HG03280 (cell line): ENCODE measurements at regions not wholly inside any gene's neighbourhood (a gene's known extent, or its start where the extent isn't known, plus 50 kb on each side); places are given as distances from the start of the nearest gene placed in this dataset.

ENCODE experiments used
- ATAC-seq: cut with Tn5 transposase; IDR thresholded peaks from one replicate; pipeline ENCODE4 v1.9.1; 2021; ENCODE audit warnings: mild to moderate bottlenecking, moderate library complexity; ENCODE audit not compliant: unreplicated experiment

- no peak for ATAC-seq
Measured at GRCh38 chr9:80881940-80882339, 807.4 kb downstream of the TLE1 start.

GRCh38 chr9:80881320-80881719 is 808.0 kb downstream of the TLE1 start:
- ATAC-seq, result no peak

- ATAC-seq, result no peak
Measured at GRCh38 chr9:80878556-80878955, 810.8 kb downstream of the TLE1 start.

GRCh38 chr9:80875947-80876346 is 813.4 kb downstream of the TLE1 start:
- no peak for ATAC-seq

GRCh38 chr9:80874276-80874675 is 815.1 kb downstream of the TLE1 start:
- ATAC-seq, result no peak

GRCh38 chr9:80873861-80874260 is 815.5 kb downstream of the TLE1 start:
- no peak for ATAC-seq

- ATAC-seq, result no peak
Measured at GRCh38 chr9:80871596-80871995, 817.8 kb downstream of the TLE1 start.

- ATAC-seq, result no peak
Measured at GRCh38 chr9:80867731-80868130, 821.6 kb downstream of the TLE1 start.

- ATAC-seq, result no peak
Measured at GRCh38 chr9:80866576-80867227, 822.6 kb downstream of the TLE1 start.

- ATAC-seq, result no peak
Measured at GRCh38 chr9:80866121-80866520, 823.2 kb downstream of the TLE1 start.

- no peak for ATAC-seq
Measured at GRCh38 chr9:80843028-80843427, 846.3 kb downstream of the TLE1 start.

GRCh38 chr9:80842389-80842788 is 847.0 kb downstream of the TLE1 start:
- no peak for ATAC-seq

GRCh38 chr9:80841888-80842287 is 847.5 kb downstream of the TLE1 start:
- no peak for ATAC-seq

- no peak for ATAC-seq
Measured at GRCh38 chr9:80839821-80840675, 849.3 kb downstream of the TLE1 start.

GRCh38 chr9:80836013-80836412 is 853.3 kb downstream of the TLE1 start:
- ATAC-seq, result no peak

- ATAC-seq, result no peak
Measured at GRCh38 chr9:80831751-80832150, 857.6 kb downstream of the TLE1 start.

GRCh38 chr9:80811656-80812055 is 877.7 kb downstream of the TLE1 start:
- ATAC-seq, result no peak

- no peak for ATAC-seq
Measured at GRCh38 chr9:80811003-80811402, 878.3 kb downstream of the TLE1 start.

GRCh38 chr9:80806671-80807070 is 882.7 kb downstream of the TLE1 start:
- ATAC-seq, result no peak

- ATAC-seq, result no peak
Measured at GRCh38 chr9:80804873-80805272, 884.5 kb downstream of the TLE1 start.

GRCh38 chr9:80797831-80798688 is 891.3 kb downstream of the TLE1 start:
- no peak for ATAC-seq
